HG02885 (cell line): ENCODE measurements at regions not wholly inside any gene's neighbourhood (a gene's known extent, or its start where the extent isn't known, plus 50 kb on each side); places are given as distances from the start of the nearest gene placed in this dataset.
"Not testable (repeated sequence)": the region's sequence is repeated elsewhere in the genome, so short reads cannot be mapped to it uniquely, and the experiment has no call there.

Experiments used
- ATAC-seq: cut with Tn5 transposase; IDR thresholded peaks from one replicate; pipeline ENCODE4 v1.9.1; 2021; ENCODE audit warnings: mild to moderate bottlenecking; ENCODE audit not compliant: unreplicated experiment, poor library complexity

DNA sequence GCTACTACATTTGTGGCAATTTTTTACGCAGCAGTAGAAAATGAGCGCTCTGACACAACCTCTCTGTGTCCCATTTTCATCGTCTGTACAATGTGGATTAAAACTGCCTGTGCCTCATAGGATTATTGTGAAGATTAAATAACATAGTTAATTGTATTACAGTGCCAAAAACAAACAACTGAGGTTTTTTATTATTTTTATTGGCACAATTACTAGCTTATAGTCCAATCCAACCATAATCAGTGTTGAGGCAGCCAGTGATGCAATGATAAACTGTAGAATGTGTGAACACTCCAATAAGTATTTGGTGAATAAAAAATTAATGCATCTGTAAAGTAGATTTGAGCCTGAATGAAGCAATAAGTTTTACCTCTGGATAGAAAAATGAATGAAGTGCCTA is 588.3 kb downstream of the DNAH5 start:
- ATAC-seq = no peak

DNA sequence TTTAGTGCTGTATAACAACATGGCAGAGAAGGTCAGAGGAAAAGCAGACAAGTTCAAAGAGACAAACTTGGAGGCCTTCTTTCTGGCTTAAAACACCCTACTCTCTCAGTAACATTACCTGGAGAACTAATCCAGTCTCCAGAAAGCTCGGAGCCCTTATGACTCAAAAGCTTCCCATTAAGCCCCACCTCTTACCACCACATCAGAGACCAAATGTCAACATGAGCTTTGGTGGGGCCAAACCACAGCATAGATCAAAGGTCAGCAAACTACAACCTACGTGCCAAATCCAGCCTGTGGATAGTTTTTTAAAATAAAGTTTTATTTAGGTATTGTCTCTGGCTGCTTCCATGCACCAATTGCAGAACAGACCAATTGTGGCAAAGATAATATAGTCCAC is 589.9 kb downstream of the DNAH5 start:
- ATAC-seq = no peak

DNA sequence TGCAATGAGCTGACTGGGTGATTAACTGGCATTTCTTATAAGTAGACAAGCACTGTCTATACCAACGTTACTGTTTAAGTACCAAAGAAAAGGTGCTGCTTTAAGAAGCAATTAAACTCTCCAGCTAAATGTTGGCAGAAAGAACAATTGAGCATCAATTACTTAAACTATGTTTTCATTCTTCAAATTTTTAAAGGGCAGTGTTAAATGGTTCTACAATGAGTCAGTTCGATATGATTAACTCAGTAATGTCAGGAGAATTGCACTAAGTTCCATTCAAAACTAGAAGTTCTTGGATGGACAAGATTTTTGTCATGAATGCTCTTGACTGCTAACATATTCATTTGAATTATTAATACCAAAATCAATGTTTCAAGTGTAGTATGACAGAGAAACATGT is 593.7 kb downstream of the DNAH5 start:
- no peak for ATAC-seq

DNA sequence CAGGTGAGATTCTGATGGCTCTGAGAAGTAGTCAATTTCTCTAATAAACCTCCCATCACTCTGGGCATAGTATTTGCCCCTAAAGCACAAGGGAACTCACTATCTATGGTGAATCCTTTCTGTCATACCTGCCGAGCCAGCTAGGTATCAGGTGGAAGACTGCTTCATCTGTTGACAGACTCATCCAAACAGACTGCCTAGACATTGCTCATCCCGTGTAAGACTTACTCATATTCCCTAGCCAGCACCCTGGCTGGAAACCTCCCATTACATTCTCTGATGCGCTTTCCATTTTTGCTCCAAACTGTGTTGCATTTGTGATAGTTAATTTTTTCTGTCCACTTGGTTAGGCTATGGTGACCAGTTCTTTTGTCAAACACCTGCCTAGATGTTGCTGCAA is 595.9 kb downstream of the DNAH5 start:
- no peak for ATAC-seq

DNA sequence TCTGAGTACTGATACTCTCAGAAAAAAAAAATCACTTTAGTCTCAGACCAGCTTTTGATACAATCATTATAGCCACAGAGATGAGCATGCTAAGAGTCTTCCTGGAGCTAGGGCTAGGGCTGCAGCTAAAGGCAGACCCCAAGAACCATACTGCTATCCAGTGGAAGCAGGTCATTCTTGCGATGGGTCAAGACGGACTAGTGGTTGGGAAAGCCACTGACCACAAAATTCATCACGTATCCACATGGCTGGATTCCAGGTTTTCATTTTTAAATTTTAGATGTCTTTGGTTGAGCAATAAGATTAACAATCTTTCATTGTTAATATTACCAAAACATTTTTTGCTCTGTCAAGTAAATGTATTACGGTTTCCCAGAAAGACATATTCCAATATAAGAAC is 598.1 kb downstream of the DNAH5 start:
- no peak for ATAC-seq

DNA sequence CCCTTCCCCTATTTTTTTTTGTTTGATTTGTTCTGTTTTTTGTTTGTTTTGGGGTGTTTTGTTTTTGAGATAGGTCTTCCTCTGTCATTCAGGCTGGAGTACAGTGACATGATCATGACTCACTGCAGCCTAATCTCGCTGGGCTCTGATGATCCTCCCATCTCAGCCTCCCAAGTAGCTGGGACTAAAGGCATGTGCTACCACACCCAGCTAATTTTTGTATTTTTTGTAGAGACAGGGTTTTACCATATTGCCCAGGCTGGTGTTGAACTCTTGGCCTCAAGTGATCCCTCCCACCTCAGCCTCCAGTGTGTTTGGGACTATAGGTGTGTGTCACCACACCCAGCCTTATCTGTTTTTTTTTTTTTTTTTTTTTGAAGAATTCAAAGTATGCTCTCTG is 605.4 kb downstream of the DNAH5 start:
- ATAC-seq = no peak

DNA sequence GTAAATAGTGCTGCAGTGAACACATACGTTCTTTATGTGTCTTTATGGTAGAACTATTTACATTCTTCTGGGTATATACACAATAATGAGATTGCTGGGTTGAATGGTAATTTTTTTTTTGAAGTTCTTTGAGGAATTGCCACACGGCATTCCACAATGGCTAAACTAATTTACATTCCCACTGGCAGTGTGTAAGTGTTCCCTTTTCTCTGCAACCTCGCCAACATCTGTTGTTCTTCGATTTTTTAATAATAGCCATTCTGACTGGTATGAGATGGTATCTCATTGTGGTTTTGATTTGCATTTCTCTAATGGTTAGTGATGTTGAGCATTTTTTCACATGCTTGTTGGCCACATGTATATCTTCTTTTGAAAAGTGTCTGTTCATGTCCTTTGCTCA is 609.5 kb downstream of the DNAH5 start:
- not testable (repeated sequence) for ATAC-seq

DNA sequence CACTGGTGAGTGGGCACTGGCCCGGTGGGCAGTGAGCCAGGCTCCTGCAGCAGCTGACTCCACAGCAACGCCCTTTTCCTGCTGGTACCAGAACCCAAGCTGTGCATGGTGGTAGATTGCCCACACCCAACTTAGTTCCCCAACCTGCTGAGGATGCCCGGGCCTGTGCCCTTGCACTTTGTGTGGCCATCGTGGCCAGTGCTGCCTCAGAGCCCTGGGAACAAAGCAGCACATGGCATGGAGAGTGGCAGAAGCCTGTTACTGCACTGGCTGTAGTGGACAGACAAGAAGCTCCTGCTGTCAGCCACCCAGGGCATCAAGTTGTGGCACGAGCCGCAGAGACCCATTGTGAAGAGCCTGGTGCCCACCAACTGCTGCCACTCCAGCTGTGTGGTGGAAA is 612.9 kb downstream of the DNAH5 start:
- ATAC-seq = no peak

DNA sequence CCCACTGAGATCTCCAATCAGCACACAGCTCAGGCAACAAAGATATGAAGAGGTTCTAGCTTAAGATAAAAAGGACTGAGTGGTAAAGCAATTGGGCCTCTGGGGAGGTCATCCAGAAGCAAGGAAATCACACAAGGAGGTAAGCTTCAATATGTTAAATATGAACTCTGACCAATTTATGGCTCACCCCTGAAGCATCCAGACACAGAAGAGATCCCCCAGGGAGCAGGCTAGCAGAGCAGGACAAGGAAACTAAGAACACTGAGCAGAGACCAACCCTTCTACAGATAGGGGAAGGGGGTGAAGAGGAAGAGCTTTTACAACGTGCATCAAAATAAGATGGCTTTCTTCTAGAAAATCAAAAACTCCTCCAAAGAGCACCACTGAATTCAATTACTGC is 616.2 kb downstream of the DNAH5 start:
- ATAC-seq = no peak

DNA sequence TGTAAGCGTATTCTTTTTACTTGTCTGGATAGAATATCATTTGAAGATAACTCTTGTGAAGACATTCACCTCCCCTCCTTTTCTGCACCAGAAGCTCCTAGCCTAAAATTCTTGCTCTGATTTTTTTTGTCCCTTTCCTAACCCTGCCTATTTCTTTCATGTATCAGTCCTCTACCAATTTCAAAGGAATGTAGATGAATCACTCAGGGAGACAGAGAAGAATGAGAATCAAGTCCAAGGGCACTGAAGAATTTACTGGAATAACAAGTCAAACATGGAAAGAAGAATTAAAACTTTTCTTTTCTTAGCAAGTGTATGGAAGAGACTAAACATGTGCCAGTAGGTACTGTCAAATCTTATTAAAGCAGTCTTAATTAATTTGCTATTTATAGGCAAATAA is 618.7 kb downstream of the DNAH5 start:
- ATAC-seq = no peak

DNA sequence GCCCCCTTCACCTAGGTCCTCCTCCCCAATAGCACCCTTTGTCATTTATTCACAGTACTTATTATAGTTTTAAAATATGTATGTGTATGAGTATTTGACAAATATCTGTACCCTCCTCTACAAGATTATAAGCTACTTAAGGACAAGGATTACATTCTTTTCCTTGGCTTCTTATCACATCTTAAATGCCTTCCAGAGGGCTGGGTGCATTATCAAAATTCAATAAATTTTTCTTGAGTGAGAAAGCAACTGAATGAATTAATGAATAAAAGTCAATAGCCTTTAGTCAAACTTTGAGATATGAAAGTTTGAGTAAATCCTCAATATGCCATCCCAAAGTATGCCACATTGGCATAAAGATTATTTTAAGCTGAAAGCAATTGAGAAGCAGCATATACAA is 621.7 kb downstream of the DNAH5 start:
- ATAC-seq = no peak

DNA sequence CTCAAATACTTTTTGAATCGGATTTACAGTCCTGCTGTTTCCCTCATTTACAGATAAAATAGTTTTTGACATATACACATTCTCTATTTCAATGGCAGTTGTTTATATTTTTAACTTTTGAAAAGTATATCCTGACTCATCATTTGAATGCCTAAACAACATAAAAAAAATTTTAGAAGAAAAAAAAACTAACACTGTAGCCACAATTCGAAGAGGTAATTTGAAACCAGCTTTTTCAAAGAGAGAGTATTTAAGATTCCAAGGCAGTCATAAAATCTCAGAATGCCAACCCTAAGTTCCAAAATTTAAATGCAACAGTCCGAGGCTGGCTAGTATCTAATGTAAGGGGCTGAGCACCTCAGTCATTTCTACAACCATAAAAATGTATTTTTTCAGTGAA is 626.8 kb downstream of the DNAH5 start:
- ATAC-seq = no peak

DNA sequence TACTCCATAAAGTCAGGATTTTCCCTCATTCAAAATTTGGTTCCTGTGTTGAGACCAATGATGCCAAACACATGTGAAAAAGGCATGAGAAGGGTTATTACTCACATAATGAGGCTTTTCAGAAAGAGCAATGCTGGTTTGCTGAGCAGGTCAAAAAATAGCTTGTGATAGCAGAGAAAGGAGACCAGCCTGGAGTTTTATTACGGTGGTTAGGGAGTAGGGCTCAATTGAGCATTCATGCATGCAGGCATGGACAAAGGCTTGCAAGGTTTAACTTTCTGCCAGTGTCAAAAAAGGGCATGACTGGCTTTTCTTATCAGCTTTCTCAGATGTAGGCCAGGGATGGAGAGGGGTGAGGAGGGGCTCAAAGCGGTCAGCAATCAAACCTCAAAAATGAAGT is 628.3 kb downstream of the DNAH5 start:
- ATAC-seq = no peak

DNA sequence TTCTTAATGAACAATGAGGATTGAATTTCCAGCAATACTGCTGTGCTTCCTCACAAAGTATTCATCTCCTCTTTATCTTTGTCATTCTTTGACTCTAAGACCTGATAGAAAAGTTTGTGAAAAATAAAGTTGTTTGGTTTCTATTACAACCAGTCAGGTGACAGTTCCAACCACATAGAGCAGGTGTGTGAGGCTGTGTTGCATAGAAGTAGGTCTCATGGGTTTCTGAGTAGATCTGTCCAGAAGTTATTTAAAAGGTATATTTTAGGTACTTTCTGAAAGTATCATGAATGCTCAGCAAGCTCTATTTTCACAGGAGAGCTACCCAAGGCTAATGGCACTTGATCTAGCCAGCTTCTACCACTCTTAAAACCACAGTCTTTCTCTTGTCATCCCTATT is 637.0 kb downstream of the DNAH5 start:
- ATAC-seq = no peak

DNA sequence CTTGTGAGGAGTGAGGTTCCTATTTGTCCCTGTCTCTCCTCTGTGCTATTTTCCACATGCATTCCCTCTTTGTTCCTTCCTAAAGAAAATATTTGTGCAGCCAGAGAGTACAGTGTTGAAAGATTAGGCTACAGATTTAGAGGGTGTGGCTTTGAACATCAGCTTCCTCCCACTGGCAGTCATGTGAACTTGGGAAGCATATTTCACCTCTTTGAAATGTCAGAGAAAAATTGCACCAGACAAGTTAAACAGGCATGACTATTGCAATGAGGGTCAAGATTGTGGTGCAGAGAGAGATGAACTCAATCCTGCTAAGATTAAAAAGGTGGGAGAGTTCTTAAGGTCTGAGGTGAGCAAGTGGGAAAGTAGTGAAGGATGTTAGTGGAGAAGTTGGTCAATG is 641.0 kb downstream of the DNAH5 start:
- no peak for ATAC-seq

DNA sequence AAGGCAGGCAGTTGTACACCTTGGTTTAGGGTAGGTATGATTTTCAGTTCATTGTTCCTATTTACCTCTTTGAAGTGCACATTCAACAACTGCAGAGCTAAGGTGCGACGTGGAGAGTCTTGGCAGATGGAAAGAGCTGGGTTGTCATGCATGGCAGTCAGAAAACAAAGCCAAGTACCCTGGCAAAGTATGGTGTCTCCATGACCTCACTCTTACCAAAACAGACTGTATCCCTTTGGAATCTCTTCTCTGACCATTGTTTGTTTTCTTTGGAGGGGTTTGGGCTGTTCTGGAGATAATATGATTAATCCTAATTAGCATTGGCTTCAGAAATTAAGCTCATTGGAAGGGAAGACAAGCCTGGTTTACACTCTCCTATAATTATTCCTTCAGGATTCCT is 665.7 kb downstream of the DNAH5 start:
- no peak for ATAC-seq

DNA sequence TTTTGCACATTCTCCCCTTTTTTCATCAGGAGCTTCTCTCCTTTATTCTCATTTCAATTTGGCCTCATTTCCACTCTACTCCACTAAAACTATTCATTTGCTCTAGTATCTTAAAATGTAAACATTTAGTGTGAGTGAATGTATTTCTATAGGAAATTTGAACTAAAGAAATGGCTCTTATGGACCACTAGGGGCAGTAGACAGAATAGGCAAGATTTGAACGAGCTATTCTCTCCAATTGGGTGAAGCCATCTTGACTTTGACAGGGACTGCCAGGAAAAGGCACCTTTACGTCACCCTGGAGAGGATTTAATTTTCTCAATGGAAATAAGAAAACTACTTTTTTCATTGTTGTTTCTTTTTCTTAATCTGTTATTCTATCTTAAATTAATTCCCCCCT is 666.3 kb downstream of the DNAH5 start:
- peak; percentile 58 for ATAC-seq

DNA sequence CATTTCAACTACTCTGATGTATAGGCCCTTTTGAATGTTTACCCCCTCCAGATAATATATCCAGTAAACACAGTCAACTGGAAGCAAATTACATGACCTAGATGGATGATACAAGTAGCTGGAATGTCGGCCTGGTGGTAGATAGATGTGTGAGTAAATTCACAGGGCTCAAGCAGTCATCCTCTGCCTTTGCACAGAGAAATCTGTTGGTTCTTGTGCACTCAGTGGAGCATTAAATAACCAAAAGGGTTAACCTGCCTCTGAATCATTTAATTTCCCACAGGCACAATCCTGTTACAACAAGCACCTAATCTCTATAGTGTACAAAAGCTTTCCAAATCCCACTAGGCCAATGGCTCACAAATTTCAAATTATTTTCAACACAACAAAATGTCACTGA is 668.3 kb downstream of the DNAH5 start:
- ATAC-seq = no peak

DNA sequence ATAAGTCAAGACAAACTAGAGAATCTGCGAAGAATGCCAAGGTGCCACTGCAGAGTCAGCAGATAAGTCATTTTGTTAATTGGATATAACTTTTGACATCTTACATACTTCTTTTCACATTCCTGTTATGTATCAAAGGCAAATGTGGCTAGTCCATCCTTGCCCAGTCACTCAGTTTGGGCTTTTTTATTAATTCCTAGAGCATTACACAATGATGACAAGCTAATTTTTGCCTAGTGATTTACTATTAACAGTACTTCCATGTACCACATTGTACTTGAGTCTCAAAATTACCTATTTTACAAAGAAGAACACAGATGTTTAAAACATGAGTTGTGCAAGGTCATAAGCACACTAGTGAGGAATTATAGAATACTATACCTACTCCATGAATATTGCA is 680.8 kb downstream of the DNAH5 start:
- no peak for ATAC-seq

DNA sequence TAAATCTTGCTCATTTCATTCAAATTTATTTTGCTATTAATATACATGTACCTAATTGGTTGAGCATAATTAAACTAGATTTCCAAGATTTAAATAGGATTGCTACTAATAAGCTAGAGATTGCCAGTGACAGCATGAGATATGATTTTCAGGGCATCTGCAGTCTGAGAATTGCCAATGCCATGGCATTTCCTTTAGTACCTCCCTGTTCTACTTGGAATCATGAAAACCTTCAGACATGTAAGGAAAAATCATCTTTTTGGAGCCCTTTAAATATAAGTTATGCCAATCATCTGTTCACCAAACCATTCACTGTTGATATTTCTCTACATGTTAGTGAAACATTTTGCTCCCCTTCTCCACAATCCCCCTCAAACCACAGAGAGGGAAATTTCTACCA is 691.4 kb downstream of the DNAH5 start:
- ATAC-seq = no peak

DNA sequence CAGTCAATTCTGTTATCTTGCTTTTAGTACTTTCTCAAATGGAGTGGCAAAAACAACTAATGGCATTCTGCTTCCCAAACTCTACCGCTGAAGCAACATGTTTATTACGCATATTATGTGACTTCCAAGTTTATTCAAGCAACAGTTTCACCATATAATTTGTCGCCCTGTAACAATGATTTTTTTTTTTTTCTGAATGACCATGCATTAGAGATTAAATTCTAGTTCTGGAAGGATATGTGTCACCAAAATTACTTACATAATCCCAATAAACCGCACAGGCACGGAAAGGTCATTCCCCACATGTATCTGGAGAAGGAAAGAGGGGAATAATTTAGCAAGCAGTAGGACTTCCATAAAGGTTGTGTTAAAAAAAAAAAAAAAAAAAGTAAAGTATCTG is 691.8 kb downstream of the DNAH5 start:
- ATAC-seq = no peak

DNA sequence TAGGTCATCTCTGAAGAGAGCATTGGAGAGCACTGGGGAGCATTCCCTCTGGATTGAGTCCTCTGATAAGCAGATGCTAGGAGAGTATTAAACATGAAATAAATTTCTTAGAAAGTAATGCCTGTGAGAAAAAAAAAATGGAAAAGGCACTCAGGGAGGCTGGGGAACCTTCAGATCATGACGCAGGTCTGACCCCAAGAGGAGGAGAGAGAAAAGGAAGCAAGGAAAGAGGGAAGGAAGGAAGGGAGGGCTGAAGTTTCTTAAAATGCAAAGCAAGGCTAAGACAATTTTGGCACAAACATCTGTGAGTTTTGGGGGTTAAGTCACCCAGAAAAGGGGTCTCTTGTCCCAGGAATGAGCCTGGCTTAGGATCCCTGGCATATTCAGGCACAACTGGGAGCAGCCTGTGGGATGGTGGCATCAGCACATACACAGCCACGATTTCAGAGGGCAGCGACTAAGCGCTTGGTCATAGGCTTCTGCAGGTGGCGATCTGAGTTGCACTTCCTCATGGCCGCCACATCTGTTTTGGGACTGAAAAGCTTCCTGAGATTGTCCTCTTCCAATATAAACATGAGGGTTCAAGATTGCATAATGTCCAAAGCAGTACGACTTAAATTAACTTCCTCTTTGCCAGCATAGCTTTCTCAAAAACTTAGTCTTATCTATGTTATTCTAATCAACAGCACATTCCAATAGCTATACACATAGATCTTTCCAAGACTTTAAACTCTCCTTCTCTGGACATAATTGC is 692.7 kb downstream of the DNAH5 start:
- ATAC-seq = no peak
